Neural progenitor cell (in vitro differentiated cells): ENCODE measurements at regions not wholly inside any gene's neighbourhood (a gene's known extent, or its start where the extent isn't known, plus 50 kb on each side); places are given as distances from the start of the nearest gene placed in this dataset.
A peak's percentile ranks its signal among the peaks of the same experiment; 100 is the strongest.

Experiments
- DNase-seq: peaks from one replicate; pipeline ENCODE4 v3.0.0-alpha.2; 2016; ENCODE audit warnings: low spot score
- H2AFZ ChIP-seq: fragments of 200-600 bp; sonication (generic); replicated peaks from 2 replicates; pipeline ENCODE4 v1.6.1; 2016; ENCODE audit warnings: antibody characterized with exemption
- H3F3A ChIP-seq: fragments of 200-600 bp; sonication (generic); 2 replicates; pipeline ENCODE4 v1.6.1; 2016; ENCODE audit warnings: antibody characterized with exemption, low read depth
- H3K27ac ChIP-seq: fragments of 200-600 bp; sonication (generic); 2 replicates; pipeline ENCODE4 v1.5.1; 2016; ENCODE audit warnings: mild to moderate bottlenecking
- H3K27me3 ChIP-seq: fragments of 200-600 bp; sonication (generic); 2 replicates; pipeline ENCODE4 v1.6.1; 2016; ENCODE audit warnings: mild to moderate bottlenecking, moderate library complexity
- H3K36me3 ChIP-seq: fragments of 200-600 bp; sonication (generic); 2 replicates; pipeline ENCODE4 v1.5.1; 2016
- H3K4me1 ChIP-seq: fragments of 200-600 bp; sonication (generic); 2 replicates; pipeline ENCODE4 v1.6.1; 2016; ENCODE audit warnings: mixed run types
- H3K4me2 ChIP-seq: fragments of 200-600 bp; sonication (generic); 2 replicates; pipeline ENCODE4 v1.6.1; 2016
- H3K4me3 ChIP-seq: fragments of 200-600 bp; sonication (generic); 2 replicates; pipeline ENCODE4 v1.5.1; 2016
- H3K79me2 ChIP-seq: fragments of 200-600 bp; sonication (generic); 2 replicates; pipeline ENCODE4 v1.6.1; 2016; ENCODE audit warnings: low read depth
- H3K9ac ChIP-seq: fragments of 200-600 bp; sonication (generic); 2 replicates; pipeline ENCODE4 v1.6.1; 2016
- H3K9me3 ChIP-seq: fragments of 200-600 bp; sonication (generic); 2 replicates; pipeline ENCODE4 v1.5.1; 2016; ENCODE audit warnings: low read depth
- H4K20me1 ChIP-seq: fragments of 200-600 bp; sonication (generic); 2 replicates; pipeline ENCODE4 v1.6.1; 2016; ENCODE audit warnings: low read depth
- H3K27ac Mint-ChIP-seq: 3 replicates; pipeline ENCODE4 v1.8.0; 2021; ENCODE audit warnings: mixed read lengths
- H3K27me3 Mint-ChIP-seq: 2 replicates; pipeline ENCODE4 v1.8.0; 2022; ENCODE audit warnings: low read depth, mild to moderate bottlenecking, inconsistent platforms, moderate library complexity, mixed read lengths; ENCODE audit not compliant: insufficient read depth
- H3K36me3 Mint-ChIP-seq: 3 replicates; pipeline ENCODE4 v1.8.0; 2021; ENCODE audit warnings: mixed read lengths
- H3K4me1 Mint-ChIP-seq: 3 replicates; pipeline ENCODE4 v1.8.0; 2021; ENCODE audit warnings: mixed read lengths
- H3K4me3 Mint-ChIP-seq: 3 replicates; pipeline ENCODE4 v1.8.0; 2021; ENCODE audit warnings: mild to moderate bottlenecking, moderate library complexity, mixed read lengths
- H3K9me3 Mint-ChIP-seq: 3 replicates; pipeline ENCODE4 v1.8.0; 2020; ENCODE audit warnings: mixed read lengths
- CTCF ChIP-seq: fragments of 200-600 bp; sonication (generic); IDR thresholded peaks from 2 replicates; pipeline ENCODE4 v1.5.1; 2017; ENCODE audit warnings: antibody characterized with exemption, mild to moderate bottlenecking
- EZH2 ChIP-seq: fragments of 200-600 bp; sonication (generic); IDR thresholded peaks from 2 replicates; pipeline ENCODE4 v1.6.1; 2017; ENCODE audit warnings: antibody characterized with exemption, mild to moderate bottlenecking, moderate library complexity
- EZH2phosphoT487 ChIP-seq: fragments of 200-600 bp; sonication (generic); IDR thresholded peaks from 2 replicates; pipeline ENCODE4 v1.6.1; 2017; ENCODE audit warnings: antibody characterized with exemption

DNA sequence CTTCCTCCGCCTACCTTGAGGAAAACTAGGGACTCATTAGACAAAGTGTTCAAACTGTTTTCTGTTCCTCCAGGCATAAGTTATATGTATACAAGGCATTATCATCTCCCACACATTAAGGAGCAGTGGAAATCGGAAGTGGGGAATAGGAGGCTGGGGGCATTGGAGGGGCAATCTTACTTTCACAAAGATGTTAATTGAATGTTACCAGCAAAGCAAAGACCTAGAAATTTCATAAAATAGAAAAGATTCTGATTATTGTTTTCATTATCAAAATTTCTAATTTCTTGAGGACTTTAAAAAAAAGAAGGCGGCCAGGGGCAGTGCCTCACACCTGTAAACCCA, 501.7 kb upstream of the JARID2 start:
- TF ChIP-seq EZH2phosphoT487 (no peak), EZH2 (no peak), CTCF (no peak)

DNA sequence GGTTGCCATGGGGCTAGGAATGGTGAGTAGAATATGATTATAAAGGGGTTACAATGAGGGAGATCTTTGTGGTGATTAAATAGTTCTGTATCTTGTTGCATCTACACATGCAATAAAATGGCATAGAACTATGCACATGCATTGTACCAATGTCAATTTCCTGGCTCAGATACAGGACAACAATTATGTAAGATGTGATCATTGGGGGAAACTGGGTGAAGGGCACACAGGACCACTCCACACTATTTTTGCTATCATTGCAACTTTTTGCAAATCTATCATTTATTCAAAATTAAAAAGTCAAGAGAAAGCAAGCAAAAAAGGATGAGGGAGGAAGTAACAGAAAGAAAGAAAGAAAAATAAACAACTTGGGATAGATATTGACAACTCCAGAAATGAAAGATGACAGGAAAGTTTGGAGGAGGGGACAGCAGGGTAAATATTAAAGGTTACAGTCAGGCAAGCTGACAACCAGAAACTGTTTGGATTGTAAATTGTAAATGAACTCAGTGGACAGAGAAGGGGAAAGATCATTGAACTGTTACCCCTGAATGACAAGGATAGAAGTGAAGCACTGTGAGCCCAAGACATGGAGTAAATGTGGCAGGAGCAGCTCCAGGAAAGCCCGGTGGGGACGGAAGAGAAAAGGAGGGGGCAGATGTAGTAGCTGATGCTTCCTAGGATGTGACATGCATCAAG, 499.6 kb upstream of the JARID2 start:
- no peaks in the 10 kb centered on the region for H3K36me3 ChIP-seq
- no peaks in the 10 kb centered on the region for H3F3A ChIP-seq
- no peak overlapping the region for H3K4me3 Mint-ChIP-seq
- H3K9ac ChIP-seq = no peak overlapping the region
- no peak overlapping the region for H3K27ac ChIP-seq
- H3K9me3 ChIP-seq = no peaks in the 10 kb centered on the region
- peaks cover 18% of the 10 kb centered on the region for H3K4me1 Mint-ChIP-seq
- TF ChIP-seq CTCF = no peak
- TF ChIP-seq EZH2phosphoT487 = no peak
- no peak for TF ChIP-seq EZH2
- H4K20me1 ChIP-seq = no peaks in the 10 kb centered on the region
- no peak overlapping the region for H3K27ac Mint-ChIP-seq
- DNase-seq = no peak
- H3K4me1 ChIP-seq = peaks cover 16% of the 10 kb centered on the region
- no peak overlapping the region for H3K4me2 ChIP-seq
- H3K27me3 Mint-ChIP-seq = peaks cover 5% of the 10 kb centered on the region
- H3K4me3 ChIP-seq = no peak overlapping the region
- no peak overlapping the region for H2AFZ ChIP-seq
- no peaks in the 10 kb centered on the region for H3K79me2 ChIP-seq
- peaks cover 3% of the 10 kb centered on the region for H3K9me3 Mint-ChIP-seq
- no peaks in the 10 kb centered on the region for H3K27me3 ChIP-seq
- no peaks in the 10 kb centered on the region for H3K36me3 Mint-ChIP-seq

More for the DNA sequence above, 501.7 kb upstream of the JARID2 start:
- Mint-ChIP-seq H3K27ac (no peak overlapping the region), H3K27me3 (peaks cover 6% of the 10 kb centered on the region), H3K9me3 (peaks cover 3% of the 10 kb centered on the region), H3K4me3 (no peak overlapping the region), H3K36me3 (peaks cover 4% of the 10 kb centered on the region), H3K4me1 (peaks cover 7% of the 10 kb centered on the region)
- Histone ChIP-seq H3K27me3 (no peaks in the 10 kb centered on the region), H3K36me3 (no peaks in the 10 kb centered on the region), H3K79me2 (no peaks in the 10 kb centered on the region), H3K9ac (no peak overlapping the region), H3K27ac (no peak overlapping the region), H3F3A (no peaks in the 10 kb centered on the region), H4K20me1 (no peaks in the 10 kb centered on the region), H3K9me3 (no peaks in the 10 kb centered on the region), H2AFZ (peak overlapping the region; percentile 23), H3K4me1 (peaks cover under 1% of the 10 kb centered on the region), H3K4me2 (no peak overlapping the region), H3K4me3 (no peak overlapping the region)
- DNase-seq = no peak

GRCh38 chr6:14747881-14748520, 497.9 kb upstream of the JARID2 start:
- Mint-ChIP-seq H3K4me1 (peaks cover 18% of the 10 kb centered on the region), H3K36me3 (no peaks in the 10 kb centered on the region), H3K9me3 (peaks cover 3% of the 10 kb centered on the region), H3K4me3 (no peak overlapping the region), H3K27ac (no peak overlapping the region), H3K27me3 (peaks cover 5% of the 10 kb centered on the region)
- Histone ChIP-seq H3K79me2 (no peaks in the 10 kb centered on the region), H2AFZ (no peak overlapping the region), H4K20me1 (no peaks in the 10 kb centered on the region), H3K9ac (no peak overlapping the region), H3K9me3 (no peaks in the 10 kb centered on the region), H3K36me3 (no peaks in the 10 kb centered on the region), H3K27ac (no peak overlapping the region), H3K4me1 (peaks cover 16% of the 10 kb centered on the region), H3K4me3 (no peak overlapping the region), H3F3A (no peaks in the 10 kb centered on the region), H3K4me2 (no peak overlapping the region), H3K27me3 (no peaks in the 10 kb centered on the region)
- DNase-seq = no peak
- TF ChIP-seq EZH2phosphoT487 = no peak
- TF ChIP-seq EZH2 = no peak
- no peak for TF ChIP-seq CTCF
